IPS DF 6.9 (cell line): ENCODE measurements at regions not wholly inside any gene's neighbourhood (a gene's known extent, or its start where the extent isn't known, plus 50 kb on each side); places are given as distances from the start of the nearest gene placed in this dataset.
"Not testable (repeated sequence)": the region's sequence is repeated elsewhere in the genome, so short reads cannot be mapped to it uniquely, and the experiment has no call there.

Experiments used
- DNase-seq: peaks from one replicate; pipeline ENCODE4 v3.0.0-alpha.2; 2013; ENCODE audit warnings: low read depth, low spot score
- H3K27ac ChIP-seq: one replicate; pipeline ENCODE4 v1.5.1; 2013; ENCODE audit warnings: low read length, control low read depth
- H3K27me3 ChIP-seq: 2 replicates; pipeline ENCODE4 v1.6.1; 2013; ENCODE audit warnings: mild to moderate bottlenecking, low read length; ENCODE audit not compliant: control insufficient read depth, insufficient read depth
- H3K36me3 ChIP-seq: 2 replicates; pipeline ENCODE4 v1.6.1; 2013; ENCODE audit warnings: low read length; ENCODE audit not compliant: control insufficient read depth, insufficient read depth
- H3K4me1 ChIP-seq: 2 replicates; pipeline ENCODE4 v1.6.1; 2013; ENCODE audit warnings: low read length; ENCODE audit not compliant: control insufficient read depth, insufficient read depth
- H3K4me3 ChIP-seq: 2 replicates; pipeline ENCODE4 v1.5.1; 2013; ENCODE audit warnings: mild to moderate bottlenecking, low read length
- H3K9me3 ChIP-seq: 2 replicates; pipeline ENCODE4 v1.6.1; 2013; ENCODE audit warnings: low read length, inconsistent platforms; ENCODE audit not compliant: control insufficient read depth, insufficient read depth
- WGBS: extraction: QIAGEN DNeasy Blood & Tissue Kit; methylation state at CpG from one replicate; pipeline ENCODE4 v1.1.7; 2013; ENCODE audit warnings: mixed read lengths, missing lambda C conversion rate; ENCODE audit not compliant: insufficient read length, insufficient coverage; 5-methylcytosine and 5-hydroxymethylcytosine counted together

- no peaks in the 10 kb centered on the region for H3K4me1 ChIP-seq
- no peak overlapping the region for H3K27ac ChIP-seq
- no peaks in the 10 kb centered on the region for H3K27me3 ChIP-seq
- no peaks in the 10 kb centered on the region for H3K9me3 ChIP-seq
- no CpG with 5 or more reads among the region's 4 CpGs for WGBS
- no peaks in the 10 kb centered on the region for H3K36me3 ChIP-seq
- H3K4me3 ChIP-seq, result no peak overlapping the region
- no peak for DNase-seq
Observed at GRCh38 chr16:13448346-13448745, 471.6 kb upstream of the ERCC4 start.

- no peaks in the 10 kb centered on the region for H3K27me3 ChIP-seq
- no peak overlapping the region for H3K27ac ChIP-seq
- WGBS, result no CpG with 5 or more reads among the region's 2 CpGs
- H3K36me3 ChIP-seq, result no peaks in the 10 kb centered on the region
- no peak overlapping the region for H3K4me3 ChIP-seq
- DNase-seq, result no peak
- no peaks in the 10 kb centered on the region for H3K9me3 ChIP-seq
- no peaks in the 10 kb centered on the region for H3K4me1 ChIP-seq
Observed at GRCh38 chr16:13453325-13453724, 466.6 kb upstream of the ERCC4 start.

DNA sequence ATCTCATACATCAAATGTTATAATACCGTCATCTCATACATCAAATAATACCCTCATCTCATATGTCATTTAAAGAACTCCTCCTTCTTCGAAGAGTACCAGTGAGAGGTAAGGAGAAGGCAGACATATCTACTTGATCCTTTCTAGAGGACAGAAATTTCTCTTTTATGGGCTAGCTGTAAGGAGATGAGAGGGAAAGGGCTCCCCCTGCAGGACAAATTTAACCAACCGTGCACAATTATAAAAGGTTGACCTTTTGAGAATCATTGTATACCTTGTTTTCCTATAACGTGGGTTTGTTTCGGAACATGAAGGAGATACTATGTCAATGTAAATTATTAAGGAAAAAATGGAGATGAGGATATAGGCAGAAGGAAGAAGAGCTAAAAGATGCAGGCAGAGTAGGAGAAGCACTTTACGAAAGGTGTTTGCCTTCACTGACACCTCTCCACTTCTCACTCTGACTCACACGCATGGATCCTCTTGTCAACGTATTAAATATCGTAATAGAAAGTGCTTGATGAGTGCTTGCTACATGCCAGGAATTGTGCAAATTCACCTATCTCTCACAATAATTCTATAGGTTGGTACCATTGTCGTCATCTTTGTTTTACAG lies 465.9 kb upstream of the ERCC4 start:
- Histone ChIP-seq H3K27ac (no peak overlapping the region), H3K4me3 (no peak overlapping the region), H3K27me3 (no peaks in the 10 kb centered on the region), H3K36me3 (no peaks in the 10 kb centered on the region), H3K4me1 (no peaks in the 10 kb centered on the region), H3K9me3 (no peaks in the 10 kb centered on the region)
- WGBS, result 100% methylated on average over 2 of the region's 10 CpGs
- peak; percentile 31 for DNase-seq

DNA sequence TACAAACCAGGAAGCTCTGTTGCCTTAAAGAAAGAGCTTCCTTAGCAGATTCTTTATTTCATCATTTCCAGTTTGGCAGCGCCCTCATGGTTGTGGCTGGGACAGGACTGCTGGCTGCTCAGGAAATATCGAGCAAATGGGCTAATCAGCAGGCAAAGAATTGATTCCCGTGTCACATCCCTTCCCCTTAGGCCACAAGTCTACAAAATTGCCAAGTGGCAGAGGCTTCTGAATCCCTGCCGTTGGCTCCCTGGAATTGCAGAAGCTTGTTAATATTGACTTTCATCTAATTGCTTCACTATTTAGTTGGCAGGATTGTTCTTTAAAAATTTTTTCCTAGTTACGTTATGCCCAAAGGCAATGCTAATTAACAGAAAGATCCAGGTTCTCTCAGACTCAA lies 456.3 kb upstream of the ERCC4 start:
- DNase-seq, result no peak
- H3K9me3 ChIP-seq, result no peaks in the 10 kb centered on the region
- H3K27me3 ChIP-seq, result no peaks in the 10 kb centered on the region
- WGBS, result no CpG with 5 or more reads among the region's 5 CpGs
- no peak overlapping the region for H3K4me3 ChIP-seq
- no peaks in the 10 kb centered on the region for H3K4me1 ChIP-seq
- no peaks in the 10 kb centered on the region for H3K36me3 ChIP-seq
- H3K27ac ChIP-seq, result no peak overlapping the region

- DNase-seq, result no peak
- H3K4me3 ChIP-seq, result no peak overlapping the region
- no peaks in the 10 kb centered on the region for H3K9me3 ChIP-seq
- no peaks in the 10 kb centered on the region for H3K4me1 ChIP-seq
- no peaks in the 10 kb centered on the region for H3K27me3 ChIP-seq
- no peaks in the 10 kb centered on the region; the same call in 1 of the 2 replicates for H3K36me3 ChIP-seq
- no peak overlapping the region for H3K27ac ChIP-seq
- no CpG with 5 or more reads among the region's 4 CpGs for WGBS
Observed at GRCh38 chr16:13471036-13471435, 448.9 kb upstream of the ERCC4 start.

GRCh38 chr16:13478991-13479390 lies 441.0 kb upstream of the ERCC4 start:
- H3K36me3 ChIP-seq, result no peaks in the 10 kb centered on the region; the same call in 1 of the 2 replicates
- no peaks in the 10 kb centered on the region for H3K9me3 ChIP-seq
- WGBS, result no CpG with 5 or more reads among the region's 4 CpGs
- H3K27me3 ChIP-seq, result no peaks in the 10 kb centered on the region
- DNase-seq, result no peak
- no peak overlapping the region for H3K4me3 ChIP-seq
- 0 out of 2 replicates have a peak, but pooled peaks cover 1% of the 10 kb centered on the region for H3K4me1 ChIP-seq
- H3K27ac ChIP-seq, result no peak overlapping the region

- no peaks in the 10 kb centered on the region; the same call in 1 of the 2 replicates for H3K36me3 ChIP-seq
- no CpG with 5 or more reads among the region's 7 CpGs for WGBS
- no peaks in the 10 kb centered on the region for H3K9me3 ChIP-seq
Observed at GRCh38 chr16:13479549-13479948, 440.4 kb upstream of the ERCC4 start.

GRCh38 chr16:13480801-13481200 lies 439.2 kb upstream of the ERCC4 start:
- Histone ChIP-seq H3K36me3 (no peaks in the 10 kb centered on the region), H3K4me1 (0 out of 2 replicates have a peak, but pooled peaks cover 1% of the 10 kb centered on the region), H3K27me3 (no peaks in the 10 kb centered on the region), H3K9me3 (no peaks in the 10 kb centered on the region), H3K27ac (no peak overlapping the region), H3K4me3 (no peak overlapping the region)
- WGBS, result no CpG with 5 or more reads among the region's 4 CpGs
- DNase-seq, result no peak

More at GRCh38 chr16:13479549-13479948, 440.4 kb upstream of the ERCC4 start:
- no peak overlapping the region for H3K27ac ChIP-seq
- no peaks in the 10 kb centered on the region for H3K27me3 ChIP-seq
- no peak for DNase-seq
- H3K4me3 ChIP-seq, result no peak overlapping the region
- 0 out of 2 replicates have a peak, but pooled peaks cover 1% of the 10 kb centered on the region for H3K4me1 ChIP-seq

DNA sequence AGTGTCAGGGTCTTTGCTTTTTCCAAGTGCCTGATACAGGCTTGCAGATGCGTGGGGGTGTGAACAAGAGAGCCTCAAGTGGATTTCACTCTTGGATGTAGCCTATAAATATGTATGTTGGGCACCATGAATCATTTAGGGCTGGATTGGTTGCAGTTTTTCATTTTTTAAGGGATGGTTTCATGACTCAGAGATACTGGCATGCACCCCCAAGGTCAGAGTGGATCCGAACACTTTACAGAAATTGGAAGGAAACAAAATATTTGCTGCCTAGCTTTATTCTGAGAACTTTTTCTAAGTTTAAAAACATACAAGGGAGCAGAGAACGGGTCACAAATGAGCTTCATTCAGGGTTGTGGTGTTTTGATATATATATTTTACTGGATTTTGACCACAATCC lies 436.8 kb upstream of the ERCC4 start:
- Histone ChIP-seq H3K36me3 (no peaks in the 10 kb centered on the region), H3K9me3 (no peaks in the 10 kb centered on the region), H3K27ac (no peak overlapping the region), H3K4me3 (no peak overlapping the region), H3K27me3 (no peaks in the 10 kb centered on the region), H3K4me1 (0 out of 2 replicates have a peak, but pooled peaks cover 1% of the 10 kb centered on the region)
- WGBS, result no CpG with 5 or more reads among the region's 3 CpGs
- DNase-seq, result no peak

- H3K4me1 ChIP-seq, H3K9me3 ChIP-seq, H3K36me3 ChIP-seq, H3K27ac ChIP-seq, H3K4me3 ChIP-seq, H3K27me3 ChIP-seq, DNase-seq: not testable (repeated sequence)
- no CpG with 5 or more reads among the region's 3 CpGs for WGBS
Observed at GRCh38 chr16:13489416-13489815, 430.5 kb upstream of the ERCC4 start.

DNA sequence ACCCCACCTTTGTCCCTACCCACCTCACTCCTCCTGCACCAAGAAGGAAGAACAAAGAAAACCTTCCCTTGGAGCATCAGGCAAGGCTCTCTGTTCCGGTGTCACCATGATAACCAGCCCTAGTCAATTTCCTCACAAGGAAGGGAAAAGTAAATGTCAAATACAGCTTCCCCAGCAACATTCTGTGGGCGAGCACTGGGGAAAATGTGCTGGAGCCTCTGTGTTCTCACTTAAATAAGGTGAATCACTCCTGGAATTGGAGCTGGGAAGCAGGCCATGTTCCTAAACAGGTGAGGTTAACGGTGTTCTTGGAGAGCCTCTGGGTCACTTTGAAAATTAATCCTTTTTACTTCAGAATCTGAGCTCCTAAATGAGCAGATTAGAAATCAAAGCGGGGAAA lies 427.9 kb upstream of the ERCC4 start:
- WGBS, result no CpG with 5 or more reads among the region's 4 CpGs
- Histone ChIP-seq H3K4me3 (no peak overlapping the region), H3K27me3 (no peaks in the 10 kb centered on the region), H3K4me1 (no peaks in the 10 kb centered on the region), H3K36me3 (no peaks in the 10 kb centered on the region), H3K9me3 (no peaks in the 10 kb centered on the region), H3K27ac (no peak overlapping the region)
- no peak for DNase-seq
